Right atrium auricular region (tissue), 2 donors: ENCODE measurements at regions not wholly inside any gene's neighbourhood (a gene's known extent, or its start where the extent isn't known, plus 50 kb on each side); places are given as distances from the start of the nearest gene placed in this dataset.

Experiments used
- DNase-seq: peaks from one replicate; pipeline ENCODE4 v3.0.0-alpha.2; 2019; ENCODE audit warnings: low spot score
- H3K27ac ChIP-seq, 2 donors: fragments of 200-600 bp; sonication (generic); 1 replicate in 1 of 2; 2 replicates in 1 of 2; pipeline ENCODE4 v1.5.1; 2016 to 2019
- H3K27me3 ChIP-seq, 2 donors: fragments of 200-600 bp; sonication (generic); one replicate each; pipeline versions ENCODE4 v1.5.1 to v1.6.0; 2017 to 2019
- H3K36me3 ChIP-seq: fragments of 200-600 bp; sonication (generic); one replicate; pipeline ENCODE4 v1.5.1; 2016
- H3K4me1 ChIP-seq, 2 donors: fragments of 200-600 bp; sonication (generic); one replicate each; pipeline versions ENCODE4 v1.5.1 to v1.6.0; 2017 to 2019
- H3K4me3 ChIP-seq, 2 donors: fragments of 200-600 bp; sonication (generic); 1 replicate in 1 of 2; 2 replicates in 1 of 2; pipeline ENCODE4 v1.5.1; 2017 to 2019; ENCODE audit warnings: mild to moderate bottlenecking in 1 of 2, moderate library complexity in 1 of 2
- H3K9me3 ChIP-seq, 2 donors: fragments of 200-600 bp; sonication (generic); one replicate each; pipeline ENCODE4 v1.5.1; 2019
- CTCF ChIP-seq, 2 donors: fragments of 200-600 bp; sonication (generic); IDR thresholded peaks; one replicate each; pipeline ENCODE4 v1.5.1; 2019; ENCODE audit warnings: antibody characterized with exemption in 2 of 2

DNA sequence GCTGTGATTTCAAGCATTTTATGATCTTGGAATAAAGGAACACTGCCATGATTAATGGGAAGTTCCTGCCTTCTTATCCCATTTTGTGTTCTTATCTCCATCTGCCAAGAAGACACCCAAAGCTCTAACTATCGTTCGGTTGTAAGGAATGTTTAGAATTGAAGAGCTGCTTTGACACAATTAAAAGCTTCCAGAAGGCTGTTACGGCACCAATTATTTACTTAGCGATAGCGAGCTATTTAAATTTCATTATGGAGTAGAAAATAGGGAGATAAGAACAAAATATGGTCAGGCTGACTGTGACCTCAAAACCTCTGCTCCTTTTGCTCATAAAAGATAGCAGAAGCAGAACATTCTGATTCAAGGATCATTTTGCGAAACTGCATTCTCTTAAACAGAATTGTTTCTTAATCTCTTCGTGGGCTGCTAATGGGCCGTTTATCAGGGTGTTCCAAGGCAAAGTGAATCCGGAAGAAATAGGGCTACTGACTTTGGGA, 101.6 kb downstream of the SLC4A3 start:
- H3K36me3 ChIP-seq: no peaks in the 10 kb centered on the region
- no peak for TF ChIP-seq CTCF (IDR thresholded peaks at IDR 0.05)
- H3K4me1 ChIP-seq: no peaks in the 10 kb centered on the region
- H3K27ac ChIP-seq: no peak overlapping the region
- no peaks in the 10 kb centered on the region for H3K9me3 ChIP-seq
- DNase-seq: no peak
- H3K27me3 ChIP-seq: no peaks in the 10 kb centered on the region
- no peak overlapping the region for H3K4me3 ChIP-seq

DNA sequence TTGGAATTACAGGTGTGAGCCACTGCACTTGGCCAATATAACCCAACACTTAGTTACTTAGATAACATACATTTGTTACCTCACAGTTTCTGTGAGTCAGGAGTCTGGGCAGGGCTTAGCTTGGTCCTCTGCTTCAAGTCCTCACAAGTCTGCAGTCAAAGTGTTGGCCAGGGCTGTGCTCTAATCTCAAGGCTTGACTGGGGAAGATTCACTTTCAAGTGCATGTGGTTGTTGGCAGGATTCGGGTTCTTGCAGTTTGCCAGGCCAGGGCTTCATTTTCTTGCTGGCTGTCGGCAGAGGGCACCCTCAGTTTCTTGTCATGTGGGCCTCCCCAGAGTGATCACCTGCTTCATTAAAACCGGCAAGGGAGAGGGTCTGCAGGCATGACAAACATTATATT, 103.7 kb downstream of the SLC4A3 start:
- no peak for DNase-seq
- H3K4me3 ChIP-seq: no peak overlapping the region
- H3K27me3 ChIP-seq: no peaks in the 10 kb centered on the region
- no peak for TF ChIP-seq CTCF (IDR thresholded peaks at IDR 0.05)
- no peak overlapping the region for H3K27ac ChIP-seq
- no peaks in the 10 kb centered on the region for H3K4me1 ChIP-seq
- H3K9me3 ChIP-seq: no peaks in the 10 kb centered on the region
- H3K36me3 ChIP-seq: no peaks in the 10 kb centered on the region

DNA sequence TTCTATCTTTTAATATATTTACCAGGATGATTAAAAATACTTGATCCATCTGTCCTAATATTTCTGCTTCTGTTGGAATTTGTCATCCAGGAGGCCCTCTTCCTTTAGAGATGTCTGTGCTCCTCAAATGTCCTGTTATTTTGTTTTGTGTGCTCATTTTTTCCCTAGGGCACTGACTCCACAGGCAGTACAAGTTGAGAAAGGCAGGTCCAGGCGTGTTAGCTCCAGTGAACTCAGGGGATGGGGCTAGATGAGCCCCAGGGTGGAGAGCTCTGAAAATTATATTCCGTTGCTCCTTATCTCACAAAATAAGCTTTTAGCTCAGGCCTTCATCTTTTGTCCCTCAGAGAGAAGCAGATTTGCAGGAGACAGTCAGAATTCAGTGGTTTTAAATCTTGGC, 105.7 kb downstream of the SLC4A3 start:
- no peaks in the 10 kb centered on the region for H3K27me3 ChIP-seq
- no peak for DNase-seq
- H3K9me3 ChIP-seq: no peaks in the 10 kb centered on the region
- no peaks in the 10 kb centered on the region for H3K4me1 ChIP-seq
- no peak for TF ChIP-seq CTCF (IDR thresholded peaks at IDR 0.05)
- no peaks in the 10 kb centered on the region for H3K36me3 ChIP-seq
- no peak overlapping the region for H3K27ac ChIP-seq
- H3K4me3 ChIP-seq: no peak overlapping the region

DNA sequence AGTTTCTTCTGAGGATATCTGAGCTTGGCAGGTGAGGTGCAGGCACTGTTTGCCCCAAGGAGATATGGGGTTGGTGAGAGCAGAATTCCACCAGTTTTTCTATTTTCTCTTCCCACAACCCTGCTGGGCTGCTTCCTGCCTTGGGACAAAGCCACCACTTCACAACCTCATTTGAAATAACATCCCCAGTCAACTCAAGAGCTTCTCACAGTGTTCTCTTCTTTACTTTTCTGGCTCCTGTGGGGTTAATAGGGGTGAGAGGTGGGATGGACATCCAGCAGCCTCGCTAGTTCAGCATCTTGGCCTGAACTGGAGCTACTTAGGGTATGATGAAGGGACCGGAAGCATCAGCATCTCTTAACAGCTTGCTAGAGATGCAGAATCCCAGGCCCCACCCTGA, 106.3 kb downstream of the SLC4A3 start:
- Histone ChIP-seq H3K4me3 (no peak overlapping the region), H3K27me3 (no peaks in the 10 kb centered on the region), H3K36me3 (no peaks in the 10 kb centered on the region), H3K27ac (no peak overlapping the region), H3K9me3 (no peaks in the 10 kb centered on the region), H3K4me1 (no peaks in the 10 kb centered on the region)
- no peak for TF ChIP-seq CTCF (IDR thresholded peaks at IDR 0.05)
- no peak for DNase-seq

- TF ChIP-seq CTCF (IDR thresholded peaks at IDR 0.05): peak in 1 of 2 donors; percentile 65
- Histone ChIP-seq H3K27me3 (no peaks in the 10 kb centered on the region), H3K4me3 (no peak overlapping the region), H3K9me3 (no peaks in the 10 kb centered on the region), H3K4me1 (no peaks in the 10 kb centered on the region), H3K36me3 (no peaks in the 10 kb centered on the region), H3K27ac (no peak overlapping the region)
- DNase-seq: no peak
These were observed 108.8 kb downstream of the SLC4A3 start for GRCh38 chr2:219736209-219736608.

DNA sequence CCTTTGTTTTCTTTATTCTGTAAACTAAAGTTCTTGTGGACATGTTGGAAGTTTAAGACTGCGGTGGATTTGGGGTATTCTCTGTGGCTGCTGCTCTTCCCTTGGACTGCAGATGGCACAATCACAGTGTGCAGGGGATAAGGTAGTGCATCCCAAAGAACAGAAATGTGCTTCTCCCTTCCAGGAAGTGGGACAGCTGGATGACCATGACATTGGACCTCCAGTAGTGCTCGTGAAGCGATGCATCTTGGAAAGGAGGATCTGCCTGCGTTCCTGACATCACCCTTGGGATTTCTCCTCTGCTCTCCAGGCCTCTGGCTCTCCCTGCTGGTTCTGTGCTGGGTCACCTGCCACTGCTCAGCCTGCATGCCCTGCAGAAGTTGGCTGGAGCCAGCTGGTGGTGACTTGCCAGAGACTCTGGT, 109.9 kb downstream of the SLC4A3 start:
- peak; percentile 20 to 70 for TF ChIP-seq CTCF (IDR thresholded peaks at IDR 0.05)
- DNase-seq: no peak

More for the DNA sequence above, 109.9 kb downstream of the SLC4A3 start:
- no peaks in the 10 kb centered on the region for H3K4me1 ChIP-seq
- no peak overlapping the region for H3K27ac ChIP-seq
- H3K9me3 ChIP-seq: no peaks in the 10 kb centered on the region
- no peak overlapping the region for H3K4me3 ChIP-seq
- H3K27me3 ChIP-seq: no peaks in the 10 kb centered on the region
- H3K36me3 ChIP-seq: no peaks in the 10 kb centered on the region
